Smooth muscle cell (in vitro differentiated cells): ENCODE measurements at regions not wholly inside any gene's neighbourhood (a gene's known extent, or its start where the extent isn't known, plus 50 kb on each side); places are given as distances from the start of the nearest gene placed in this dataset.

Experiments used
- DNase-seq: peaks from one replicate; lab custom pipeline; 2025; ENCODE audit not compliant: unreplicated experiment; lab: John Stamatoyannopoulos, UW
- H2AFZ ChIP-seq: fragments of 200-600 bp; sonication (generic); 2 replicates; pipeline ENCODE4 v1.6.0; 2016; ENCODE audit warnings: antibody characterized with exemption, low read depth, mild to moderate bottlenecking
- H3F3A ChIP-seq: fragments of 200-600 bp; sonication (generic); 2 replicates; pipeline ENCODE4 v1.6.0; 2017; ENCODE audit warnings: antibody characterized with exemption, low read depth
- H3K27ac ChIP-seq: fragments of 200-600 bp; sonication (generic); 2 replicates; pipeline ENCODE4 v1.5.1; 2016; ENCODE audit warnings: low read depth, mild to moderate bottlenecking
- H3K27me3 ChIP-seq: fragments of 200-600 bp; sonication (generic); 2 replicates; pipeline ENCODE4 v1.6.1; 2016; ENCODE audit warnings: low read depth, mild to moderate bottlenecking
- H3K36me3 ChIP-seq: fragments of 200-600 bp; sonication (generic); 2 replicates; pipeline ENCODE4 v1.5.1; 2016; ENCODE audit warnings: low read depth
- H3K4me1 ChIP-seq: fragments of 200-600 bp; sonication (generic); 2 replicates; pipeline ENCODE4 v1.5.1; 2016; ENCODE audit warnings: low read depth
- H3K4me2 ChIP-seq: fragments of 200-600 bp; sonication (generic); 2 replicates; pipeline ENCODE4 v1.6.0; 2016; ENCODE audit warnings: mild to moderate bottlenecking
- H3K4me3 ChIP-seq: fragments of 200-600 bp; sonication (generic); 2 replicates; pipeline ENCODE4 v1.5.1; 2016; ENCODE audit warnings: mild to moderate bottlenecking
- H3K79me2 ChIP-seq: fragments of 200-600 bp; sonication (generic); 2 replicates; pipeline ENCODE4 v1.6.0; 2016; ENCODE audit warnings: low read depth, mild to moderate bottlenecking
- H3K9ac ChIP-seq: fragments of 200-600 bp; sonication (generic); 2 replicates; pipeline ENCODE4 v1.6.0; 2016; ENCODE audit warnings: low read depth
- H3K9me3 ChIP-seq: fragments of 200-600 bp; sonication (generic); replicated peaks from 2 replicates; pipeline ENCODE4 v1.5.1; 2016; ENCODE audit warnings: low read depth
- H4K20me1 ChIP-seq: fragments of 200-600 bp; sonication (generic); 2 replicates; pipeline ENCODE4 v1.6.0; 2016; ENCODE audit warnings: low read depth
- CTCF ChIP-seq: fragments of 200-600 bp; sonication (generic); IDR thresholded peaks from 2 replicates; pipeline ENCODE4 v1.5.1; 2017; ENCODE audit warnings: borderline replicate concordance, mild to moderate bottlenecking, antibody characterized with exemption; ENCODE audit not compliant: insufficient read depth, poor library complexity, severe bottlenecking
- WGBS: methylation state at CpG from one replicate; pipeline ENCODE4 v1.1.7; 2016; ENCODE audit warnings: low lambda C conversion rate; 5-methylcytosine and 5-hydroxymethylcytosine counted together

GRCh38 chr18:26729449-26729848 lies 136.1 kb downstream of the AQP4 start:
- Histone ChIP-seq H3K4me3 (no peak overlapping the region), H2AFZ (no peak overlapping the region), H4K20me1 (no peaks in the 10 kb centered on the region), H3K79me2 (no peaks in the 10 kb centered on the region), H3K9me3 (no peaks in the 10 kb centered on the region), H3K4me1 (peaks cover 6% of the 10 kb centered on the region), H3K27me3 (peaks cover 11% of the 10 kb centered on the region), H3K27ac (no peak overlapping the region), H3K4me2 (no peak overlapping the region), H3K36me3 (no peaks in the 10 kb centered on the region), H3K9ac (no peak overlapping the region), H3F3A (no peaks in the 10 kb centered on the region)
- no peak for DNase-seq
- 87% methylated on average over 2 of the region's 2 CpGs for WGBS
- TF ChIP-seq CTCF, result no peak

GRCh38 chr18:26729008-26729407 lies 136.5 kb downstream of the AQP4 start:
- H3K4me1 ChIP-seq, result peaks cover 6% of the 10 kb centered on the region
- H3K9me3 ChIP-seq, result no peaks in the 10 kb centered on the region
- no peak overlapping the region for H3K27ac ChIP-seq
- no peak for TF ChIP-seq CTCF
- H3K4me3 ChIP-seq, result no peak overlapping the region
- no peak for DNase-seq
- no peaks in the 10 kb centered on the region for H3K36me3 ChIP-seq
- H4K20me1 ChIP-seq, result no peaks in the 10 kb centered on the region
- no peaks in the 10 kb centered on the region for H3F3A ChIP-seq
- H3K9ac ChIP-seq, result no peak overlapping the region
- no peaks in the 10 kb centered on the region for H3K79me2 ChIP-seq
- peaks cover 11% of the 10 kb centered on the region for H3K27me3 ChIP-seq
- no peak overlapping the region for H2AFZ ChIP-seq
- WGBS, result 70% methylated on average over 3 of the region's 3 CpGs
- no peak overlapping the region for H3K4me2 ChIP-seq

GRCh38 chr18:26723981-26724380 lies 141.5 kb downstream of the AQP4 start:
- H3K4me3 ChIP-seq, result no peak overlapping the region
- peaks cover 11% of the 10 kb centered on the region for H3K27me3 ChIP-seq
- no peaks in the 10 kb centered on the region for H3F3A ChIP-seq
- no peaks in the 10 kb centered on the region for H4K20me1 ChIP-seq
- no peak for TF ChIP-seq CTCF
- no peak overlapping the region for H3K27ac ChIP-seq
- H3K36me3 ChIP-seq, result no peaks in the 10 kb centered on the region
- peaks cover 4% of the 10 kb centered on the region for H3K4me1 ChIP-seq
- 84% methylated on average over 3 of the region's 3 CpGs for WGBS
- no peak overlapping the region for H3K4me2 ChIP-seq
- no peaks in the 10 kb centered on the region for H3K9me3 ChIP-seq
- no peak overlapping the region for H3K9ac ChIP-seq
- no peak for DNase-seq
- H2AFZ ChIP-seq, result no peak overlapping the region
- no peaks in the 10 kb centered on the region for H3K79me2 ChIP-seq

GRCh38 chr18:26722565-26722931 lies 143.0 kb downstream of the AQP4 start:
- no peak for TF ChIP-seq CTCF
- DNase-seq, result no peak

More at GRCh38 chr18:26722565-26722931, 143.0 kb downstream of the AQP4 start:
- Histone ChIP-seq H3K4me2 (no peak overlapping the region), H3K9ac (no peak overlapping the region), H3K9me3 (no peaks in the 10 kb centered on the region), H4K20me1 (no peaks in the 10 kb centered on the region), H3K4me3 (no peak overlapping the region), H2AFZ (no peak overlapping the region), H3K4me1 (no peaks in the 10 kb centered on the region), H3K36me3 (no peaks in the 10 kb centered on the region), H3F3A (no peaks in the 10 kb centered on the region), H3K79me2 (no peaks in the 10 kb centered on the region), H3K27ac (no peak overlapping the region), H3K27me3 (peaks cover 4% of the 10 kb centered on the region)
- WGBS, result 94% methylated on average over 2 of the region's 2 CpGs
